H4 (cell line): ENCODE measurements at regions not wholly inside any gene's neighbourhood (a gene's known extent, or its start where the extent isn't known, plus 50 kb on each side); places are given as distances from the start of the nearest gene placed in this dataset.

ENCODE experiments used
- DNase-seq: peaks from one replicate; pipeline ENCODE4 v3.0.0-alpha.2; 2015; ENCODE audit warnings: low spot score

DNA sequence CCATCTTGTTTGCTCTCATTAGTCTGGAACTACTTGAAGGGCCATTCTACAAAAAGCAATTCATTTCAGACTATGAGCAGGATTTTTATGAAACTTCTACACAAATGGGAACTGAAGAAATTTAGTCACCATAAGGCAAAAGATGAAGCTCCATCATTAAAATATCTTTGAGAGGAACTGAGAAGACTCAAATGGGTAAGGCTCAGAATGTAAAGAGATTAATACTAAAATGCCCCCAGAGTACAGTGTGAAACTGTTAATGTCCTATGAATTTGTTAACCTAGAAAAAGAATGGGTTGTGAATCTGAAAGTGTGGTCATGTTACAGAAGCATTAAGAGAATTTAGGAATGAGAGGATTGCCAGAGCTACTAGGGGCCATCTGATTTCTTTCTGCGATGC lies 77.9 kb upstream of the SLC7A11 start:
- no peak for DNase-seq

DNA sequence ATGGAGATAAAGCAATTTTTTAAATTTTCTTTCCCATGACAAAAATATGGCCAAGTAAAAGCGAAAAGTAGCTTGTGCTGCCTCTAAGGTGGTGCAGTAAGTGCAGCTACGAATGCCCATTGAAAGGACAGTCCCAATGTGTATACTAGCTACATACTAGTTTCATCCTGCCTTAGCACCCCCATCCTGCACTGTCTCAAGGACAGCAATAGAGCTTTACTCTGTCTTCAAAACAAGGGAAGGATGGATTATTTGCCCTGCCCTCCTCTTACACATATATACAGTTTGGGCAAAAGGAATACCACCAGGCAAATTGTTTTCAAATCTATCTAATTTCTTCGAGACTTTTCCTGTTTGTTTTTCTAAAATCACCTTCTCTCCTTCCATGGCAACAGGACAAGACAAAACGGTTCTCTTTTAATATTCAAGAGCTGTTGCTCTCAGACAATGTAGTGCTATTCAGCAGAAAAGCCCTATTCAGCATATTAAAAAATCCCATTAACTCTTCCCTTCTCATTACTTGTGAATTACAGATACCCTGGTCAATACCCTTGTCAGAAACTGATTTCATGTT lies 75.1 kb upstream of the SLC7A11 start:
- no peak for DNase-seq

DNA sequence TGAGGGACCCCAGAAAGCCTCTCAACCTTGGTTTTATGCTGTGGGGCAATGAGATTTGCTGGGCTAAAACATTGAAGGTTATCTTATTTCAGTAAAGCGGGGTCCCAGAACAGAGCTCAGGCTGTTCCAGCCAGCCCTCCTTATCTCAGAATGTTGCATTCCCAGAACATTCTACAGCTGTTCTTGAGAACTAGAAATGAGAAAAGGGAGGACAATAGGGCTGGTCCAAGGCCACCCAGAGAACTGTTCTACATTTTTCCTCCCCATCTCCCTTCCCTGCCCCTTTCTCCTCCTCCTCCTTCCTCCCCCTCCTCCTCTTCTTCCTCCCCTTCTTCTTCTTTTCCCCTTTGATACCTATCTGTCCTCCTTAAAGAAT lies 70.4 kb upstream of the SLC7A11 start:
- DNase-seq, result no peak

DNA sequence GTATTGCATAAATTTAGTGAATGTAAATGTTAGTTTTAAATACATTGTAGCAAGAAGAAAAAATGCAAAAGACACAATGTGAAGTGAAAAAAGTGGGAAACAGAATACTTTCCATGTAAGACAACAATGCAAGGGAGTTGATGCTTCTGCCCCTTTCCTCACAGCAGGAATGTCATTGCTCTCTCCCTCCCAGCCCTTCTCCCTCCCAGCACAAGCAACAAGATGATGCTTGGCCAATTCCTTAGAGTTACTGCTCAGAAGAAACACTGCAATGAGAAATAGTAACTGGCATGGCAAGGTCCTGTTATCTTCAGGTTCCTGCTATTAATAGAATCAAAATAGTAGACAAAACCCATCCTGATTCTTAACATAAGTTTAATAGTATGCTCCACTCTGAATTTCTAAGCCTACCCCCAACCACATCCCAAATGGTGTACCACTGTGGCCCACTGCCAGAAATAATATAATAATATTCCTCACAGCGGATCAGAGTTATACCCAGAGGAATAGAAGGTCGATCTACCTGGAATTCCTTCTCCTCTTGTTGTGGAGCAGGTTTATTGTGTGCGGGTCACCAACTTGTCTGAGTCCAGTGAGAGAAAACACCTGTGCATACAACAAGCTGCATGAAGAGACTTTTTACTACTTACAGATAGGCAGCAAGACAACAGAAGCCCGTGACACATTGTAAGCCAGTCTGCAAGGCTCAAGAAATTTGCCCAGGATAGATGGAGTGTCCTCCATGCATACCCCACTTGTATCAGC lies 69.8 kb upstream of the SLC7A11 start:
- no peak for DNase-seq

DNA sequence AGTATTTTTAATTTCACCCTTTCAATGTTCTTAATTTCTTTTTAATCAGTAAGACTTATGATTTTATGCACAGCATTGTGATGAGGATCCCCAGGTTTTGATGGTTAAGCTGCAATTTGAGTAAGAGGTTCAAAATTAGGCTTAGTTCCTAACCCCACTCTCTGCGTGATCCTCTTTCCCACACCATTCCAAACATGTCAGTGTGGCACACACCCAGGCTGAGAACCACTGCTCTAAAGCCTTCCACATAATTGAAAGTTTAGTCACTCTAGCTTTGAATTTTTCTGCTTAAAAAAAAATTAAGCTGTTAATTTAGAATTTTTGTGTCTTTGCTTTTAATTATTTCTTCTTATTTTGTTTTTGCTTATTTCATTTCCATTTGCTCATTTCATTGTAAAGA lies 68.8 kb upstream of the SLC7A11 start:
- no peak for DNase-seq

DNA sequence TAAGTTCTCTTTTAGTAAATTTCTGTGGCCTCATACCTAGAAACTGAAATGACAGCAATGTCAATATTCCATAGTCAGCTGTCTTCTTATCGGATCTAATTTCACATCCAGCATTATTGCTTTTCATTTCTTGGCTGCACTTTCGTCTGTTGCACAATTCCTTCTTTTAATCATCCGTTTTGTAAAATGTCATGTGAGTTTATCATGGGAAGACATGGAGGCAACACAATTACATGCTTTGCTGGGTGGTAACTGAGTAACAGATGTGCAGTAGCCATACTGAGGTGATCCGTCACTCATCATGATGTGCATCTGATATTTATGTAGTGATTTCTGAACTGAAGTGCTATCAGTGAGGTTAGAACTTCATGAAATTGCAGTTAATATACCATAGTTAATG lies 68.3 kb upstream of the SLC7A11 start:
- DNase-seq, result no peak

DNA sequence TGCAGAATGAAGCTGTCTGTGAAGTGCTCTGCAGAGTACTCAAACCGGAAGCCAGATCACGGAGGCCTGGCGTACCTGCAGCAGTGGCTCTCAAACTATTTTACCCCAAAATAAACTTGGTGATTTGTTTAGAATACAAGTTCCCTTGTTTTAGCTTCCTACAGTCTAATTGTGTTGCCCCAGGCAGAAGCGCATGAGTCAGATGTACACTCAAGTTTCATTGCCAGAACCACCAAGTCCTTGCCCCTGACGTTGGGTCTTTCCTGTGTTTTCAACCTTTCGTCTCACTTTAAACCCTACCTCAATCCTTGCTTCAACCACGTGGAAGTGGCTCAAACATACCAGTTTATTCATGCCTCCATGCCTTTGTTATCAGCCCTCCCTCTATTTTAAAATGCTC lies 66.2 kb upstream of the SLC7A11 start:
- peak; percentile 94 for DNase-seq

DNA sequence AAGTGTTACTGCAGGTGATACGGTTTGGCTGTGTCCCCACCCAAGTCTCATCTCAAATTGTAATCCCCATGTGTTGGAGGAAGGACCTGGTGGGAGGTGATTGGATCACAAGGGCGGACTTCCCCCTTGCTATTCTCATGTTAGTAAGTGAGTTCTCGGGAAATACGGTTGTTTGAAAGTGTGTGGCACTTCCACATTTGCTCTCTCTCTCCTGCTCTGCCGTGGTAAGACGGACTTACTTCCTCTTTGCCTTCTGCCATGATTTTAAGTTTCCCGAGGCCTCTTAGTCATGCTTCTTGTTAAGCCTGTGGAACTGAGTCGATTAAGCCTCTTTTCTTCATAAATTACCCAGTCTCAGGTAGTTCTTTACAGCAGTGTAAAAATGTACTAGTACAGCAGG lies 65.2 kb upstream of the SLC7A11 start:
- no peak for DNase-seq

DNA sequence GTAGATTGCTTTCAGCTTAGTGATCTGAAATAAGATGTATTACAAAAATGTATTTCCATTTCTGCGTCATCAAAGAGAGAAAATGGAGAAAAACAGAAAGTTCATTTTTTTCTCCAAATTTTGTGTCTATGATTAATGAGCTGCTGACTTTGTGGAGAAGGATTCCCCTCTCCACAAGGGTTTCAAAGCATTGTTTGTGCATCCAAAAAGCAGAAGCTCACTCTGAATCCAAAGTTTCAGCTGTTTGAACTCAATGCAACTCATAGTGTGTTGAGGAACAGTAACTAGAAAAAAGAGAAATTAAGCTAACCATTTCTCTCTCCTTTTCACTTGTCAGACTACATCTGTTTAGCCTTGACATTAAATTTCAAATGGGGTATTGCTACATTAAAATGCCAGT lies 62.9 kb upstream of the SLC7A11 start:
- no peak for DNase-seq

DNA sequence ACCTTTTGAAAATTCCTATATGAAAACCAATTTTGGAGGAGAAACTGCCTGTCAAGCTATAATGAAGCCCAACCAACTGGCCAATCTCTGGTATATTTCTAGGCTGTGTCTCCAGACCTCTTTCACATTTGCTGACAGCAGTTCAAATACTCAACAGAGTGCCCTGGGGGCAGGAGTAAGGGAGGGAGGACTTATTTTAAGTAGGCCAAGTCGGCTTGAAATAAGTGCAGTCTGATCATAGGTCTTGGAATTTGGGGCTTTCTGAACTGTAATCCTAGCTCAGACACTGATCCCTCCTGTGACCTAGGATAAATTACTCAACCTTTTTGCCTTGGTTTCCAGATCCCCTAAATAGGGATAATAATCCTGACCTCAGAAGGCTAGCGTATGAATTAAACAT lies 59.4 kb upstream of the SLC7A11 start:
- DNase-seq, result no peak

DNA sequence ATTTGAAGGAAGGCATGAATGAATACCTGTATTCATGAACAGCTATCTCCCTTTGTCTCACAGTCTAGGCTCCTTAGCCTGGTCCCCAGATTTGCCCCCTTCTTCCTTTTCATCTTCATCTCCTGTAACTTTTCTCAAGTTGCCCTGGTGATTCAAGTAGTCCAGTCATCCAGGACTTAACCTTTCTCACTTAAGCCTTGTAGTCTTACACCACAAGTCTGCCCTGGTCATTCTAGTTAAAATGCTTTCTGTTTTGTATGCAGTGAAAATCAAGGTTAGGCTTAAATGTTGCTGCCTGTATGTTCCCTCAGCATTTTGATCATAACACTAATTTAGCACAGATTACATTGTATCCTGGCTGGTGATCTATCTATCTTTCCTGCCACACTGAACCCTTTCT lies 58.5 kb upstream of the SLC7A11 start:
- no peak for DNase-seq

DNA sequence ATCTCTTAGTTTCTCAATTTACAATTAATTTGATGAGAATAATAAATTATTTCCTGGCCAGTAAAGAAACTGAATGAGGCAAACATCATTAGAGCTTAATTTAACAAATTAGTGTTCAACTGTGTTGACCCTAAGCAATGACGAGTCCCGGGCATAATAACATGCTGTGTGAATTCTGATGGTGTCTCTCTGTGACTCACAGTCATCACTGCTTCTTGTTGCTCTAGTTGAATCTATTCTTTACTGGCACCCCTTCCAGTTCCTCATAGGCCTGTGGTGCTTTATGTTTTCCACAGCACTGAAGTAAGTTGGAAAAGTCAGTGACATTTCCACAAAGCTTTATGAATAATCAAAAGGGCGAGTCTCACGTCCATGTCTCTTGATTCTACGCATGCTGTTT lies 57.7 kb upstream of the SLC7A11 start:
- no peak for DNase-seq

DNA sequence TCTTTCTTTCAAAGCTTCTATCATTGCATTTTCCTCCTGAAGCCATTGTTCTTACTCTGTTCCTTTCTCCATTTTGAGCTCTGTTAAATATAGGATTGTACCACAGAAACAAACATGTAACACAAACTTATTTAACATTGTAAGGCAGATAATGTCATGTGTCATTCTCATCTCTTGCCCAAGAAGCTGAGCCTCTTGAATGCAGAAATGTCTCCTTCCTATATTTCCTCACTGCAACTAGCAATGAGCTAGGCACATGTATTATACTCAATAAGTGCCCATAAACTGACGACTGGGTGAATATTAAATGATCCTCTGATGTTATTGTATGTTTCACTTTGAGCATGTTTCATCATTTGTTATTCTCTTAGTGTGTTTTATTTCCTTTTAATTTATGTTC lies 56.7 kb upstream of the SLC7A11 start:
- DNase-seq, result no peak

DNA sequence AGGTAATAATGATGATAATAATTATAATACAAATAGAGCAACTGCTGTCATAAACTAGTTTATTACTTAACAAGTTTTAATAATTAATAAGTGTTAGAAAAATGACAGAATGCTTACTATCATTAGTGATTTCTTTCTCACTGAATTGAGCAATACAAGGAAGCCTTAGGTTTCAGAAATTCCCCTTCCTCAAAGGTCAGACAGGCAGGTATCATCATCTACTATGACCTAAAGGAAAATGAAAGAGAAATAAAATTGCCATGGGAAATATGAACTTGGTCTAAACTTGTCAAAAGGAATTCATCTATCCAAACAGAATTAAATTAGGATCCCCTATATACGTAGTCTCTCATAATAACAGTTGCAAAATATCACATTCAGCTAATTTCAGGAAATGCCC lies 56.3 kb upstream of the SLC7A11 start:
- DNase-seq, result no peak

DNA sequence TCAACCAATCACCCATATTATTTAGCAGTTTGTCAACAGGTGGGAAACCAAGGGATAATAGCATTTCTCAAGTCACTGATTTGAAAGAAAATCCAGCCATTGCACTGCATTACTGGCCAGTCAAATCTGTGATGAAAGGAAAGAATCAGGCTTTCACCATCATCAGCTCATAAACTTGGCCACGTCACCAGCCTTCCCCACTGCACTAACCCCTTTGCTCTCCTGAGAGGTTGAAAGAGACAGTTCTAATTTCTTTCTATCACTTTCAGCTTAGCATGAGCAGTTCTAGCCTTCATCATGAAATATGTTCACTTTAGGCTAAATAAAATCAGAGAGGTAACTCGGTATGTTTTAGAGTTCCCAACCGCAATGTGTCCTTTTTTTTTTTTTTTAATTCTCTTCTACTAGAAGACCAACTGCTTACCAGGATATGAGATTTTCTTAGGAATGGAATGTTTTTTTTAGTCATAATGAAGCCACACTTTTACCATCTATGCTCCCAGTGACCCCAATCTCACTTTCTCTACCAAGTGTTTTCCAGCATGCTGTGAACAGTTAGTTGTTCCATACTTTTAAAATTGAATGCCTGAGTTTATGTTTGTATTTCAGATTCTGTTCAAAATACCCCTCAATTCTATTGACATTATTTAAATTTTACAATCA lies 55.7 kb upstream of the SLC7A11 start:
- DNase-seq, result no peak

DNA sequence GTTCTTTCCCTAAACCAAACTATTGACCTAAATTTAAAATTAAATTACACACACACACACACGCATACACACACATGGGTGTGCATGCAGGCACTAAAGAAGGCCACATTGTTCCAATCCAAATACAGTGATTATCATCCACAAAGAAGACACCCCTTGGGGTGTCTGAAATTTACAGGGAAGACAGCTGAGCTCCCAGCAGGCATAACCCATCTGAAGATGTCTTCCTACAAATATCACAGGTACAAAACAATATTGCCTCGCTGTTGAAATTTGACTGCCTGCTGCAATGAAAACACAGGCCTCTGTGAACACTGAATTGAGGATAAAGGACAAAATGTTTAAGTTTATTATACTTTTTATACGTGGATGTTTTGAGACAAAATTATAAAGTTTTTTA lies 50.2 kb upstream of the SLC7A11 start:
- DNase-seq, result no peak
